ENCODE measurements at regions not wholly inside any gene's neighbourhood (a gene's known extent, or its start where the extent isn't known, plus 50 kb on each side); places are given as distances from the start of the nearest gene placed in this dataset.

DNA sequence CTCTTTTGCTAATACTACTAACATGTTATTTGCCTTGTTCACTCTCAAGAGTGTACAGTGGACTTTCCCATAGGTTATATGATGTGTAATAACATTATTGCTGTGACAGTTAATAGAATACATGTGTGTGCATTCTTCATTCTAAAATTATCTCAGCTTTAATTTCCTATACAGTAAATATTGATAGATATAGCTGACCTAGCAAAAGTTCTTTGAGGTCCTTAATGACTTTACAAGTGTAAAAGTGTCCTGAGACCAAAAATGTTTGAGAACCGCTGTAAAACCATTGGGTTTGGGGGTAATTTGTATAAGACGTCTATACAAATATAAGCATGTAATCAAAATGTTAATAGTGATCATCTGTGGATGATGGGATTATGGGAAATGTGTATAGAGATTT lies 469.5 kb upstream of the PROK2 start:
- 96 to 100% methylated on average over 1 to 2 of the region's 2 CpGs for WGBS, 2 experiments
- Histone ChIP-seq H3K9me3 (ENCODE audit: control insufficient read depth, low read length) (no peaks in the 10 kb centered on the region), H3K4me1 (ENCODE audit: control insufficient read depth, insufficient read depth, low read length) (peaks cover 36% of the 10 kb centered on the region), H3K36me3 (ENCODE audit: control insufficient read depth, insufficient read depth, low read length) (no peaks in the 10 kb centered on the region), H3K27ac (ENCODE audit: insufficient read depth, low read depth, low read length, poor library complexity, severe bottlenecking) (peak overlapping the region; percentile 69), H3K27me3 (ENCODE audit: control insufficient read depth, insufficient read depth, low read length, poor library complexity, severe bottlenecking) (no peaks in the 10 kb centered on the region), H3K4me3 (ENCODE audit: insufficient read depth, low read depth, low read length) (no peak overlapping the region)

DNA sequence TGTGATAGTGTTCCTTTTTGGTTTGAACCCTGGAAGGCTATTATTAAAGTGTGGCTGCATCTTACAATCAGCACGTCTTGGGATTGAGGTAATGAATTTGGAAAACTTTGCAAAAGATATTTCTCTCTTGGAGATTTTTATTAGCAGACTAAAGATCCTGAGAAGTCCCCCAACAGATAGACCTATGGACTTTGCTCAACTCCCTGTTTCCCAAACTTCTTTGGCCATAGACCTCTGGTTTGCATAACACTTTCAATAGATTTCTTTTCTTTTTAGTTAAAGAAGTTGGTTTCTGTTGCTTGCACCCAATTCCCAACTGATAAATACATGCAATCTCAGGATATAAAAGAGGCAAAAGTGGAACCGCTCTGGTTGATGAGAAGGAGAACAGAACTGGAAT lies 465.8 kb upstream of the PROK2 start:
- H3K4me1 ChIP-seq (ENCODE audit: control insufficient read depth, insufficient read depth, low read length), result peaks cover 18% of the 10 kb centered on the region
- WGBS, 2 experiments, result 90 to 92% methylated on average over 2 of the region's 2 CpGs

DNA sequence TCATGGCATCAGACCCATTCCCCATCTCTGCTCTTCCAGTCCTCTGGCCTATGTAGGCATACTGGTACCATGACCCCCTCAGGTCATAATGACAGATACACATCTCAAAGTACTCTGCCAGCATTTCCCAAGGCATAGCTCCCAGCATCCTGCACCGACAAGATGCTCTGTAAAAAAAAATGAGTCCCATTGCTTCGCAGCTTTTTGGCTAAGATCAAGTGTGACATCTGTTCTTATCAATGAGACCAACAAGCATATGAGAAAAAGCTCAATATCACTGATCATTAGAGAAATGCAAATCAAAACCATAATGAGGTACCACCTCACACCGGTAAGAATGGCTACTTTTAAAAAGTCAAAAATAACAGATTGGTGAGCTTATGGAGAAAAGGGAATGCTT lies 463.9 kb upstream of the PROK2 start:
- Histone ChIP-seq H3K36me3 (ENCODE audit: control insufficient read depth, insufficient read depth, low read length) (no peaks in the 10 kb centered on the region), H3K4me3 (ENCODE audit: insufficient read depth, low read depth, low read length) (no peak overlapping the region), H3K4me1 (ENCODE audit: control insufficient read depth, insufficient read depth, low read length) (no peaks in the 10 kb centered on the region), H3K27me3 (ENCODE audit: control insufficient read depth, insufficient read depth, low read length, poor library complexity, severe bottlenecking) (no peaks in the 10 kb centered on the region), H3K27ac (ENCODE audit: insufficient read depth, low read depth, low read length, poor library complexity, severe bottlenecking) (no peak overlapping the region), H3K9me3 (ENCODE audit: control insufficient read depth, low read length) (no peaks in the 10 kb centered on the region)
- 95 to 97% methylated on average over 3 of the region's 3 CpGs for WGBS, 2 experiments

More for the DNA sequence above, 465.8 kb upstream of the PROK2 start:
- Histone ChIP-seq H3K9me3 (ENCODE audit: control insufficient read depth, low read length) (no peaks in the 10 kb centered on the region), H3K36me3 (ENCODE audit: control insufficient read depth, insufficient read depth, low read length) (no peaks in the 10 kb centered on the region), H3K27me3 (ENCODE audit: control insufficient read depth, insufficient read depth, low read length, poor library complexity, severe bottlenecking) (no peaks in the 10 kb centered on the region), H3K27ac (ENCODE audit: insufficient read depth, low read depth, low read length, poor library complexity, severe bottlenecking) (no peak overlapping the region), H3K4me3 (ENCODE audit: insufficient read depth, low read depth, low read length) (no peak overlapping the region)

DNA sequence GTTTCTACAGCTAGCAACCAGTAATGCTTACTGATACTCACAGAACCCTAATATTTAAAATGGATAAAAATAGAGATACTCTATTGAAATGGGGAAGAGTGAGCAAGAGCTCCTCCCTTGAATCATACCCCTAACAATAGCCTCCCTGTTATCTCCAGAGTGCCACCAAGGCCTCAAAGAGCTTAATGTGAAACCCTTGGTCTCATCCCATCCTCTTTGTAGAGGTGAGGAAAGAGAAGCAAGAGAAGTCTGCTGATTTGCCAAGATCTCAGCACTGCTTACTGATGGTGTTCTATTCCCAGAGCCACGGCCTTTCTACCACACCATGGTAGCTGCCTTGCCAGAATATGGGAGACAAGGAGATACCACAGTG lies 463.4 kb upstream of the PROK2 start:
- no peak overlapping the region for H3K4me3 ChIP-seq (ENCODE audit: insufficient read depth, low read depth, low read length)
- no peaks in the 10 kb centered on the region for H3K4me1 ChIP-seq (ENCODE audit: control insufficient read depth, insufficient read depth, low read length)
- H3K27me3 ChIP-seq (ENCODE audit: control insufficient read depth, insufficient read depth, low read length, poor library complexity, severe bottlenecking), result no peaks in the 10 kb centered on the region
- 58 to 66% methylated on average over 1 of the region's 1 CpG for WGBS, 2 experiments
- H3K27ac ChIP-seq (ENCODE audit: insufficient read depth, low read depth, low read length, poor library complexity, severe bottlenecking), result no peak overlapping the region
- no peaks in the 10 kb centered on the region for H3K36me3 ChIP-seq (ENCODE audit: control insufficient read depth, insufficient read depth, low read length)
- H3K9me3 ChIP-seq (ENCODE audit: control insufficient read depth, low read length), result no peaks in the 10 kb centered on the region

DNA sequence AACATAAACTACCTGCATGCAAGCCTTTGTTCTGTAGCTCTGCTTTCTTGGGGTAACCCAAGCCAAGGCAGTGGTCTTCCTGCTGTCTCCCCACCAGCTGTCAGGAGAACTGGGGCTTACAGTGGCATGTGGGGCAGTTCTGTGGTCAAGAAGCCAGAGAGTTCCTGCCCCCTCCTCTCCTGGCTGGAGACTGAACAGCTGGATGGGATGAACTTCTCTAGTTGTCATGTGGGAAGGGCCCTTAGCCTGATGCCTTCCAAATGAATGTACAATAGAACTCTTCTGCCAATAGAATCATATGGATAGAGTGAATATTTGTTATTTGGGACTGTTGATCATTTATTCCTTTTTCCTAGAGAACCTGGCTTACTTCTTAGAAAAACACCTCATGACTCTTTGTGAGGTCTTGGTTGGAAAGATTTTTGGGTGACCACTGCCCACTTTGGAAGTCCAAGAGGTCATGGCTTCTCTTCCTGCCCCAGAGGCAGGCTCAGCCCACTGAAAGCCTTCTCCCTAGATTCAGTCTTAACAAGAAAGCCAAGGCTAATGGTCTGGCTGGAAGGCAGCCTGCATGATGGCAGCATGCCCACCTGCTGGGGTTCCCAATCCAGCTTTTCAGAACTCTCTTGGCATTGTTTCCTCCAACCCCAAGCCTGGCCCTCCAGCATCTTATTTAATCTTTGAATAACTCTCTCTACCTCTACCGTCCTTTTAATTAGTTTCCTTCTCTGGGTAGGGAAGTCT lies 462.9 kb upstream of the PROK2 start:
- Histone ChIP-seq H3K27me3 (ENCODE audit: control insufficient read depth, insufficient read depth, low read length, poor library complexity, severe bottlenecking) (no peaks in the 10 kb centered on the region), H3K36me3 (ENCODE audit: control insufficient read depth, insufficient read depth, low read length) (no peaks in the 10 kb centered on the region), H3K27ac (ENCODE audit: insufficient read depth, low read depth, low read length, poor library complexity, severe bottlenecking) (no peak overlapping the region), H3K4me3 (ENCODE audit: insufficient read depth, low read depth, low read length) (no peak overlapping the region), H3K4me1 (ENCODE audit: control insufficient read depth, insufficient read depth, low read length) (no peaks in the 10 kb centered on the region), H3K9me3 (ENCODE audit: control insufficient read depth, low read length) (no peaks in the 10 kb centered on the region)
- 56% methylated on average over 1 of the region's 1 CpG; no CpG with 5 or more reads in 1 of the 2 experiments for WGBS, 2 experiments

DNA sequence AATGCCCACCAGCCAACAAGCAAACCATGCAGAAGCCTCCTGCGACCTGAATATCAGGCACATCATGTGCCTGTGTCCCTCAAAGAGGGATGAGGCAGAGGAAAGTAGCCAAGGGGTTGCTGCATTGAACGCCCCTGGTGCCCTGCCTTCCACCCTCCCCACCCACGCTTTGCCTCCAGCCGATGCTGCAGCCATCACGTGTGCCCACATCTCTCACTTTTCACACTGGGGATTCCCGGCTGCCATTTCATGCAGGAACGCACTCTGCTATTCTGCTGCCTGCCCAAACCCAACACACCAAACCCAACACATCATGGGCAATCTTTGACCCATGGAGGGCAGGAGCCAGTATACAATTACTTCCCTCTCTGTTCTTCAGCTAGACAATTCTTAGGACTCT lies 462.2 kb upstream of the PROK2 start:
- no peaks in the 10 kb centered on the region for H3K27me3 ChIP-seq (ENCODE audit: control insufficient read depth, insufficient read depth, low read length, poor library complexity, severe bottlenecking)
- 88 to 92% methylated on average over 7 of the region's 7 CpGs for WGBS, 2 experiments
- H3K4me3 ChIP-seq (ENCODE audit: insufficient read depth, low read depth, low read length), result no peak overlapping the region
- no peak overlapping the region for H3K27ac ChIP-seq (ENCODE audit: insufficient read depth, low read depth, low read length, poor library complexity, severe bottlenecking)
- H3K36me3 ChIP-seq (ENCODE audit: control insufficient read depth, insufficient read depth, low read length), result no peaks in the 10 kb centered on the region
- H3K4me1 ChIP-seq (ENCODE audit: control insufficient read depth, insufficient read depth, low read length), result peaks cover 6% of the 10 kb centered on the region
- no peaks in the 10 kb centered on the region for H3K9me3 ChIP-seq (ENCODE audit: control insufficient read depth, low read length)

DNA sequence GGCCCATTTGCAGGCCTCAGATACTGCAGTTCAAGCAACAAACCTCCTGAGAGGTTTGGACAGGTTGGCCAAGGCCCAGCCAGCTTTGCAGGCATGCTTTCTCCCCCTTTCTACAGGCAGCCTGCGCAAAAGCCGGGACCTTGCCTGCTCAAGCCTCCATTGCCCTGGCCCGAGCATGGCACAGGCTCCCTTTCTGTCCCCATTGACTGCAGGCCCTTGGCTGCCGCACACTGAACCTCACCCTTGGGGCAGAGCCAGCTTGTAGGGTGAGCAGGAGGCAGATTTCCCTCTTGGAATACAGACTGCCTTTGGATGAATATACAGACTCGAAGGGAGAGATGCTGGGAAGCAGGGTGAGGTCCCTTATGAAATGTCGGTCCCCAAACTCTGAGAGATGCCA lies 461.7 kb upstream of the PROK2 start:
- WGBS, 2 experiments, result 95 to 96% methylated on average over 6 of the region's 6 CpGs
- no peak overlapping the region for H3K4me3 ChIP-seq (ENCODE audit: insufficient read depth, low read depth, low read length)
- H3K9me3 ChIP-seq (ENCODE audit: control insufficient read depth, low read length), result no peaks in the 10 kb centered on the region

DNA sequence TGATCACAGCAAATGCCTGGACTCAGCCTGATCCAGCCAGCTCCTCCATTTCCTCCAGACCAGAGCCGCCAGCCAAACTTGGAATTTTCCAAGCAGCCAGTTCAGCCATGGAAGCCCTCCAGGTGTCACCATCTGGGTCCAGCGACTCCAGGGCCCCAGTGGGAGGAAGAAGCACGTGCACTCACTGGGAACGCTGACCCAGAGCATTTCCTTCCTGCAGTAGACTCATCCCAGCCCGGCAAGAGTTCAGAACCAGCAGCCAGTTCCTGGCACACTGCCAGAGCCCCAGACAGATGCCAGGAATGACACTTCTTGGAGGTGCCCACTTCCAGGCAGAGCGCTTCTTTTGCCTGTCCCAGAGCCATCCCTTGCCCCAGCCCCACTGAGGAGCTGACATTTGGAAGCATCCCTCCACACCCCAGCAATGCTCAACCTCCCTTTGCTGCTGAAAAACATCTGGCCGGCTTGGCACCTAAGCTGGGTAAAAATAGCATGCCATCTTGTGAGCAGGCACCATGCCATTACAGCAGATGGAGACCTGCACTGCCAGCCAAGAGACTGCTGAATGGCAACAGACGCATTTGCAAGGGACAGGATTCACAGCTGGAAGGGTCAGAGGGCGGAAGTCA lies 460.3 kb upstream of the PROK2 start:
- no peak overlapping the region for H3K27ac ChIP-seq (ENCODE audit: insufficient read depth, low read depth, low read length, poor library complexity, severe bottlenecking)
- no peaks in the 10 kb centered on the region for H3K27me3 ChIP-seq (ENCODE audit: control insufficient read depth, insufficient read depth, low read length, poor library complexity, severe bottlenecking)
- WGBS, 2 experiments, result 89 to 93% methylated on average over 9 of the region's 9 CpGs
- H3K36me3 ChIP-seq (ENCODE audit: control insufficient read depth, insufficient read depth, low read length), result no peaks in the 10 kb centered on the region
- no peaks in the 10 kb centered on the region for H3K9me3 ChIP-seq (ENCODE audit: control insufficient read depth, low read length)
- H3K4me1 ChIP-seq (ENCODE audit: control insufficient read depth, insufficient read depth, low read length), result peaks cover 6% of the 10 kb centered on the region
- no peak overlapping the region for H3K4me3 ChIP-seq (ENCODE audit: insufficient read depth, low read depth, low read length)

More for the DNA sequence above, 461.7 kb upstream of the PROK2 start:
- Histone ChIP-seq H3K27me3 (ENCODE audit: control insufficient read depth, insufficient read depth, low read length, poor library complexity, severe bottlenecking) (no peaks in the 10 kb centered on the region), H3K27ac (ENCODE audit: insufficient read depth, low read depth, low read length, poor library complexity, severe bottlenecking) (no peak overlapping the region), H3K4me1 (ENCODE audit: control insufficient read depth, insufficient read depth, low read length) (peaks cover 6% of the 10 kb centered on the region), H3K36me3 (ENCODE audit: control insufficient read depth, insufficient read depth, low read length) (no peaks in the 10 kb centered on the region)

DNA sequence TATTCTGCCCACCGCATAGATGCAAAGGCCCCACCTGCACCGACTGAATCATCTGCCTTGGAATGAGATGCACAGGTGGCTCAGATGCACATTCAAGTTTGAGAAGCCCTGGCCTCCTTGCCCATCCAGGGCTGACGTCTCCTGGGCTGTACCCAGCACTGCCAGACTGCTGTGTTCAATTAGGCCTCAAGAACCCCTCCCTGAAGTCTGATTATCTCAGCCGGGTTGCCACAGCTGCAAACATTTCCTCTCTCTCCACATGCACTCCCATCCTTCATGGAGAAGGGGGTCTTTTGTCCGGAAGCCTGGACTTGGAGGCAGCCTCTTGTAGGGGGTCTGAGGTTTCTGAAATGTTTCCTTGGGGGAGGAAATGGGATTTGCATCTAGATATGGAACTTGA lies 459.4 kb upstream of the PROK2 start:
- 88 to 91% methylated on average over 5 of the region's 5 CpGs for WGBS, 2 experiments
- Histone ChIP-seq H3K9me3 (ENCODE audit: control insufficient read depth, low read length) (no peaks in the 10 kb centered on the region), H3K4me1 (ENCODE audit: control insufficient read depth, insufficient read depth, low read length) (peaks cover 6% of the 10 kb centered on the region), H3K4me3 (ENCODE audit: insufficient read depth, low read depth, low read length) (no peak overlapping the region), H3K36me3 (ENCODE audit: control insufficient read depth, insufficient read depth, low read length) (no peaks in the 10 kb centered on the region), H3K27ac (ENCODE audit: insufficient read depth, low read depth, low read length, poor library complexity, severe bottlenecking) (no peak overlapping the region), H3K27me3 (ENCODE audit: control insufficient read depth, insufficient read depth, low read length, poor library complexity, severe bottlenecking) (no peaks in the 10 kb centered on the region)

DNA sequence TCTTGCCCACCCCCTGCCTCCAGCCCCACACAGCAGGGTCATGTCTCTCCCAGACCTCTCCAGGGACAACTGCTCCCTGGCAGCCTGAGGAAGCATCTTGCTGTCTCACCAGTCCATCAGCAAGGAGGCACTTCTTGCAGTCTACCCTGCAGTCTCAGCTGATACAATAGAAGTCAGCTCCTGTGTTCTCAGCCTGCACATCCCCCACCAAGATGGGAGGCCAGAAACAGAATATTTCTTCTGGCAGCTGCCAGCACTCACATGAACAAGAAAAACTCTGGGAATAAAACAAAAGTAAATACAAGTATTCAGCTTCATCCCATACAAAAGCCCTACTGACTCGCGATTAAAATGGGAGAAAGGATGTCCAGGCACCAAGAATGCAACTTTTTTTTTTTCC lies 457.4 kb upstream of the PROK2 start:
- no peak overlapping the region for H3K27ac ChIP-seq (ENCODE audit: insufficient read depth, low read depth, low read length, poor library complexity, severe bottlenecking)
- H3K9me3 ChIP-seq (ENCODE audit: control insufficient read depth, low read length), result no peaks in the 10 kb centered on the region
- peaks cover 6% of the 10 kb centered on the region for H3K4me1 ChIP-seq (ENCODE audit: control insufficient read depth, insufficient read depth, low read length)
- H3K4me3 ChIP-seq (ENCODE audit: insufficient read depth, low read depth, low read length), result no peak overlapping the region
- H3K36me3 ChIP-seq (ENCODE audit: control insufficient read depth, insufficient read depth, low read length), result no peaks in the 10 kb centered on the region
- H3K27me3 ChIP-seq (ENCODE audit: control insufficient read depth, insufficient read depth, low read length, poor library complexity, severe bottlenecking), result no peaks in the 10 kb centered on the region
- WGBS, 2 experiments, result 80 to 83% methylated on average over 2 of the region's 2 CpGs
